ENCODE measurements at regions not wholly inside any gene's neighbourhood (a gene's known extent, or its start where the extent isn't known, plus 50 kb on each side); places are given as distances from the start of the nearest gene placed in this dataset.
"Not testable (repeated sequence)": the region's sequence is repeated elsewhere in the genome, so short reads cannot be mapped to it uniquely, and the experiment has no call there.

- WGBS (ENCODE audit: insufficient coverage, low coverage, missing lambda C conversion rate): 0% methylated on average over 12 of the region's 13 CpGs
- H3K4me2 ChIP-seq (ENCODE audit: insufficient read depth, low read length): no peak overlapping the region
- no peaks in the 10 kb centered on the region for H3K36me3 ChIP-seq (ENCODE audit: control insufficient read depth, insufficient read depth, low read length)
- no peaks in the 10 kb centered on the region for H3K79me2 ChIP-seq (ENCODE audit: control insufficient read depth, insufficient read depth, low read length)
- no peak overlapping the region for H2AFZ ChIP-seq (ENCODE audit: low read depth, low read length)
- peaks cover 3 to 81% of the 10 kb centered on the region in 2 experiments; a peak in 4 of 5 replicates for H3K27me3 ChIP-seq (ENCODE audit: control insufficient read depth in 2 of 2, insufficient read depth in 2 of 2, low read length in 2 of 2)
- no TSS peak for BruUV-seq (replicated peaks)
- CTCF ChIA-PET (ENCODE audit: low intra/inter-chr PET ratio): no interaction called here
- H3K9me3 ChIP-seq (replicated peaks; ENCODE audit: control insufficient read depth, insufficient read depth, low read depth, low read length): no peaks in the 10 kb centered on the region
- intact Hi-C loops (cut with micrococcal nuclease) (no loop called here), in situ Hi-C loops (cut with MboI) (no loop called here)
- H3K4me3 ChIP-seq: no peak overlapping the region
- no peaks in the 10 kb centered on the region for H4K20me1 ChIP-seq (replicated peaks; ENCODE audit: control insufficient read depth, insufficient read depth, low read length)
- H3K4me1 ChIP-seq (replicated peaks in 1 of 2; ENCODE audit: control insufficient read depth in 2 of 2, insufficient read depth in 2 of 2, low read length in 2 of 2): no peaks in the 10 kb centered on the region; a peak in 2 of 5 replicates
- TF ChIP-seq EGR1 (conservative IDR thresholded peaks at IDR 0.05): 0 out of 2 replicates have a peak, but pooled peaks have one; percentile 7
- TF ChIP-seq, protein P1, sequence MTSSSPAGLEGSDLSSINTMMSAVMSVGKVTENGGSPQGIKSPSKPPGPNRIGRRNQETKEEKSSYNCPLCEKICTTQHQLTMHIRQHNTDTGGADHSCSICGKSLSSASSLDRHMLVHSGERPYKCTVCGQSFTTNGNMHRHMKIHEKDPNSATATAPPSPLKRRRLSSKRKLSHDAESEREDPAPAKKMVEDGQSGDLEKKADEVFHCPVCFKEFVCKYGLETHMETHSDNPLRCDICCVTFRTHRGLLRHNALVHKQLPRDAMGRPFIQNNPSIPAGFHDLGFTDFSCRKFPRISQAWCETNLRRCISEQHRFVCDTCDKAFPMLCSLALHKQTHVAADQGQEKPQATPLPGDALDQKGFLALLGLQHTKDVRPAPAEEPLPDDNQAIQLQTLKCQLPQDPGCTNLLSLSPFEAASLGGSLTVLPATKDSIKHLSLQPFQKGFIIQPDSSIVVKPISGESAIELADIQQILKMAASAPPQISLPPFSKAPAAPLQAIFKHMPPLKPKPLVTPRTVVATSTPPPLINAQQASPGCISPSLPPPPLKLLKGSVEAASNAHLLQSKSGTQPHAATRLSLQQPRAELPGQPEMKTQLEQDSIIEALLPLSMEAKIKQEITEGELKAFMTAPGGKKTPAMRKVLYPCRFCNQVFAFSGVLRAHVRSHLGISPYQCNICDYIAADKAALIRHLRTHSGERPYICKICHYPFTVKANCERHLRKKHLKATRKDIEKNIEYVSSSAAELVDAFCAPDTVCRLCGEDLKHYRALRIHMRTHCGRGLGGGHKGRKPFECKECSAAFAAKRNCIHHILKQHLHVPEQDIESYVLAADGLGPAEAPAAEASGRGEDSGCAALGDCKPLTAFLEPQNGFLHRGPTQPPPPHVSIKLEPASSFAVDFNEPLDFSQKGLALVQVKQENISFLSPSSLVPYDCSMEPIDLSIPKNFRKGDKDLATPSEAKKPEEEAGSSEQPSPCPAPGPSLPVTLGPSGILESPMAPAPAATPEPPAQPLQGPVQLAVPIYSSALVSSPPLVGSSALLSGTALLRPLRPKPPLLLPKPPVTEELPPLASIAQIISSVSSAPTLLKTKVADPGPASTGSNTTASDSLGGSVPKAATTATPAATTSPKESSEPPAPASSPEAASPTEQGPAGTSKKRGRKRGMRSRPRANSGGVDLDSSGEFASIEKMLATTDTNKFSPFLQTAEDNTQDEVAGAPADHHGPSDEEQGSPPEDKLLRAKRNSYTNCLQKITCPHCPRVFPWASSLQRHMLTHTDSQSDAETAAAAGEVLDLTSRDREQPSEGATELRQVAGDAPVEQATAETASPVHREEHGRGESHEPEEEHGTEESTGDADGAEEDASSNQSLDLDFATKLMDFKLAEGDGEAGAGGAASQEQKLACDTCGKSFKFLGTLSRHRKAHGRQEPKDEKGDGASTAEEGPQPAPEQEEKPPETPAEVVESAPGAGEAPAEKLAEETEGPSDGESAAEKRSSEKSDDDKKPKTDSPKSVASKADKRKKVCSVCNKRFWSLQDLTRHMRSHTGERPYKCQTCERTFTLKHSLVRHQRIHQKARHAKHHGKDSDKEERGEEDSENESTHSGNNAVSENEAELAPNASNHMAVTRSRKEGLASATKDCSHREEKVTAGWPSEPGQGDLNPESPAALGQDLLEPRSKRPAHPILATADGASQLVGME (CRISPR knock-in tag; IDR thresholded peaks at IDR 0.05): no peak
- ATAC-seq (no peak), FAIRE-seq (no peak), DNase-seq (ENCODE audit: extremely low read depth in 1 of 4, low spot score in 3 of 4) (no peak)
- POLR2A ChIA-PET: no interaction called here
- no peak overlapping the region for H3K9ac ChIP-seq (ENCODE audit: insufficient read depth in 1 of 2, low read depth in 2 of 2, low read length in 2 of 2)
- no peak overlapping the region for H3K27ac ChIP-seq (ENCODE audit: extremely low read depth, low read depth, low read length)
- H3K9me1 ChIP-seq (ENCODE audit: control insufficient read depth, insufficient read depth, low read length): no peaks in the 10 kb centered on the region
These were observed 181.9 kb upstream of the ZNF469 start for GRCh38 chr16:88200896-88201185.

DNA sequence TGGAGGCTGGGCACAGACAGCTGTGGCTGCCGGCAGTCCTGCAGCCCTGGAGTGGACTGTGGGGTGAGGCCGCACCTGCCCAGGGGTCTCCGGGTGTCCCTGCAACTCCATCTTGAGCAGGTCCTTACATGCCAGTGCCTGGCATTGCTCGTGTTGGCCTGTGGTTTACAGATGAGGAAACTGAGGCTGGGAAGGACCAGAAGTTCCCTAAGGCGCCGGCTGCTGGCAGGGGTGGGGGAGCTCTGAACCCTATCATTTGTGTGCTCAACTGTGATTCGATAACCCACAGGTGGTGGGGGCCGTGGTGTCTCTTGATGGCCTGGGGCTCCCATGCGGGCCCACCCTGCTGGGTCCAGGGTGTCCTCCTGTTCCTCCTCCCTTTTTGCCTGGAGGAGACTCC lies 181.1 kb upstream of the ZNF469 start:
- H4K20me1 ChIP-seq (replicated peaks; ENCODE audit: control insufficient read depth, insufficient read depth, low read length); H3K4me1 ChIP-seq (replicated peaks in 1 of 2; ENCODE audit: control insufficient read depth in 2 of 2, insufficient read depth in 2 of 2, low read length in 2 of 2); H3K27ac ChIP-seq (ENCODE audit: extremely low read depth, low read depth, low read length); intact Hi-C loops (cut with micrococcal nuclease); H3K9ac ChIP-seq (ENCODE audit: insufficient read depth in 1 of 2, low read depth in 2 of 2, low read length in 2 of 2); H3K4me3 ChIP-seq; H3K9me1 ChIP-seq (ENCODE audit: control insufficient read depth, insufficient read depth, low read length); H2AFZ ChIP-seq (ENCODE audit: low read depth, low read length); DNase-seq (ENCODE audit: extremely low read depth in 1 of 4, low spot score in 3 of 4); H3K4me2 ChIP-seq (ENCODE audit: insufficient read depth, low read length); CTCF ChIA-PET (ENCODE audit: low intra/inter-chr PET ratio); in situ Hi-C loops (cut with MboI); BruUV-seq (replicated peaks); H3K36me3 ChIP-seq (ENCODE audit: control insufficient read depth, insufficient read depth, low read length); H3K79me2 ChIP-seq (ENCODE audit: control insufficient read depth, insufficient read depth, low read length); H3K9me3 ChIP-seq (replicated peaks; ENCODE audit: control insufficient read depth, insufficient read depth, low read depth, low read length); POLR2A ChIA-PET; FAIRE-seq; ATAC-seq: not testable (repeated sequence)
- WGBS (ENCODE audit: insufficient coverage, low coverage, missing lambda C conversion rate): 16% methylated on average over 9 of the region's 9 CpGs
- peaks cover 3 to 73% of the 10 kb centered on the region in 2 experiments; a peak in 4 of 5 replicates for H3K27me3 ChIP-seq (ENCODE audit: control insufficient read depth in 2 of 2, insufficient read depth in 2 of 2, low read length in 2 of 2)

Data from K562 (cell line).